Progenitor cell of endocrine pancreas (in vitro differentiated cells): ENCODE measurements at regions not wholly inside any gene's neighbourhood (a gene's known extent, or its start where the extent isn't known, plus 50 kb on each side); places are given as distances from the start of the nearest gene placed in this dataset.

Experiments used
- DNase-seq: peaks from one replicate; pipeline ENCODE4 v3.0.0; 2021; ENCODE audit warnings: low spot score; ENCODE audit not compliant: unreplicated experiment
- H3K27ac Mint-ChIP-seq: 2 replicates; pipeline ENCODE4 v1.8.0; 2021; ENCODE audit warnings: mild to moderate bottlenecking, moderate library complexity, mixed read lengths
- H3K27me3 Mint-ChIP-seq: 2 replicates; pipeline ENCODE4 v1.8.0; 2021; ENCODE audit warnings: mixed read lengths
- H3K36me3 Mint-ChIP-seq: 2 replicates; pipeline ENCODE4 v1.8.0; 2022; ENCODE audit warnings: mixed read lengths; ENCODE audit not compliant: insufficient read depth
- H3K4me1 Mint-ChIP-seq: 2 replicates; pipeline ENCODE4 v1.8.0; 2021; ENCODE audit warnings: low read depth, mixed read lengths
- H3K4me3 Mint-ChIP-seq: 2 replicates; pipeline ENCODE4 v1.8.0; 2021; ENCODE audit warnings: low read depth, mild to moderate bottlenecking, moderate library complexity, mixed read lengths
- H3K9me3 Mint-ChIP-seq: 2 replicates; pipeline ENCODE4 v1.8.0; 2021; ENCODE audit warnings: low read depth, mixed read lengths
- CTCF ChIP-seq: fragments of 200-600 bp; sonication (generic); IDR thresholded peaks from one replicate; pipeline ENCODE4 v1.5.0; 2021; ENCODE audit warnings: antibody characterized with exemption, mild to moderate bottlenecking; ENCODE audit not compliant: unreplicated experiment

- no peak for DNase-seq
Observed at GRCh38 chrX:21158678-21159077, 215.5 kb upstream of the CNKSR2 start.

GRCh38 chrX:21166272-21166982, 207.8 kb upstream of the CNKSR2 start:
- peak overlapping the region; percentile 87 for H3K27ac Mint-ChIP-seq
- no peak overlapping the region for H3K4me3 Mint-ChIP-seq
- peaks cover 8% of the 10 kb centered on the region for H3K4me1 Mint-ChIP-seq
- H3K36me3 Mint-ChIP-seq, result no peaks in the 10 kb centered on the region
- no peak for DNase-seq
- TF ChIP-seq CTCF, result no peak
- no peaks in the 10 kb centered on the region for H3K9me3 Mint-ChIP-seq
- H3K27me3 Mint-ChIP-seq, result no peaks in the 10 kb centered on the region

More at GRCh38 chrX:21158678-21159077, 215.5 kb upstream of the CNKSR2 start:
- Mint-ChIP-seq H3K4me3 (no peak overlapping the region), H3K27me3 (no peaks in the 10 kb centered on the region), H3K9me3 (peaks cover 3% of the 10 kb centered on the region), H3K36me3 (no peaks in the 10 kb centered on the region), H3K27ac (no peak overlapping the region), H3K4me1 (no peaks in the 10 kb centered on the region)
- TF ChIP-seq CTCF, result no peak

GRCh38 chrX:21167011-21167410, 207.2 kb upstream of the CNKSR2 start:
- no peak for TF ChIP-seq CTCF
- Mint-ChIP-seq H3K27ac (no peak overlapping the region), H3K4me3 (no peak overlapping the region), H3K27me3 (no peaks in the 10 kb centered on the region), H3K36me3 (no peaks in the 10 kb centered on the region), H3K4me1 (peaks cover 8% of the 10 kb centered on the region), H3K9me3 (no peaks in the 10 kb centered on the region)
- no peak for DNase-seq

- Mint-ChIP-seq H3K4me1 (peaks cover 8% of the 10 kb centered on the region), H3K27me3 (no peaks in the 10 kb centered on the region), H3K9me3 (no peaks in the 10 kb centered on the region), H3K36me3 (no peaks in the 10 kb centered on the region), H3K27ac (no peak overlapping the region), H3K4me3 (no peak overlapping the region)
- DNase-seq, result no peak
- TF ChIP-seq CTCF, result no peak
Observed at GRCh38 chrX:21167494-21167893, 206.7 kb upstream of the CNKSR2 start.

GRCh38 chrX:21168401-21169160, 205.6 kb upstream of the CNKSR2 start:
- Mint-ChIP-seq H3K4me1 (peaks cover 8% of the 10 kb centered on the region), H3K36me3 (no peaks in the 10 kb centered on the region), H3K9me3 (no peaks in the 10 kb centered on the region), H3K4me3 (no peak overlapping the region), H3K27me3 (no peaks in the 10 kb centered on the region), H3K27ac (no peak overlapping the region)
- no peak for DNase-seq
- TF ChIP-seq CTCF, result no peak
